NCI-H1417 treated with DMSO at 0.1 percent for 48 hours (cell line): ENCODE measurements at regions not wholly inside any gene's neighbourhood (a gene's known extent, or its start where the extent isn't known, plus 50 kb on each side); places are given as distances from the start of the nearest gene placed in this dataset.
"Not testable (repeated sequence)": the region's sequence is repeated elsewhere in the genome, so short reads cannot be mapped to it uniquely, and the experiment has no call there.

ENCODE experiments used
- DNase-seq: peaks from one replicate; lab custom pipeline; 2025; lab: John Stamatoyannopoulos, UW

DNA sequence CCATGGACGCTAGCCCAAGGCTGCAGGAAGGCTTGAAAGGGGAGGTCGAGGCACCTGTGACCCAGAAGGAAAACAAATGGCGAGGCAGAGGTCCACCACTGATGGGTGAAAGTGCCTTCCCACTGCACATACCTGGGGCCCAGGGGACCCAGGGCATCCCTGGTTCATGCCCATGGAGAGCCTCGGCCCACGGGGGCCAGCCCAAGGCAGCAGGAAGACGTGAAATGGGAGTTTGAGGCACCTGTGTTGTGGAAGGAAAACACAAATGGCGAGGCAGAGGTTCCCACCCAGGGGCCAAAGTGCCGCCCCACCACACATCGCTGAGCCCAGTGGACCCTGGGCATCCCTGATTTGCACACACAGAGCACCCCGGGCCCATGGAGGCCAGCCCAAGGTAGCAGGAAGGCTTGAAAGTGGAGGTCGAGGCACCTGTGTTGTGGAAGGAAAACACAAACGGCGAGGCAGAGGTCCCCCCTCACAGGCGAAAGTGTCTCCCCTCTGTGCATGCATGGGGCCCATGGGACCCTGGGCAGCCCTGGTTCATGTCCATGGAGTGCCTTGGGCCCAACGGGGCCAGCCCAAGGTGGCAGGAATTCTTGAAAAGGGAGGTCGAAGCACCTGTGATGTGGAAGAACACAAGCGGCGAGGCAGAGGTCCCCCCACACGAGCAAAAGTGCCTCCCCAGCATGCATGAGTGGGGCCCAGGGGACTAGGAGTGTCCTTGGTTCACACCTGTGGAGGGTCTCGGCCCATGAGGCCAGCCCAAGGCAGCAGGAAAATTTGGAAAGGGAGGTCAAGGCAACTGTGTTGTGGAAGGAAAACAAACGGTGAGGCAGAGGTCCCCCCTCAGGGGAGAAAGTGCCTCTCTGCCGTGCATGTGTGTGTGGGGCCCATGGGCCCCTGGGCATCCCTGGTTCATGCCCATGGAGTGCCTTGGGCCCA lies 383.3 kb downstream of the ALG10 start:
- DNase-seq, result no peak

DNA sequence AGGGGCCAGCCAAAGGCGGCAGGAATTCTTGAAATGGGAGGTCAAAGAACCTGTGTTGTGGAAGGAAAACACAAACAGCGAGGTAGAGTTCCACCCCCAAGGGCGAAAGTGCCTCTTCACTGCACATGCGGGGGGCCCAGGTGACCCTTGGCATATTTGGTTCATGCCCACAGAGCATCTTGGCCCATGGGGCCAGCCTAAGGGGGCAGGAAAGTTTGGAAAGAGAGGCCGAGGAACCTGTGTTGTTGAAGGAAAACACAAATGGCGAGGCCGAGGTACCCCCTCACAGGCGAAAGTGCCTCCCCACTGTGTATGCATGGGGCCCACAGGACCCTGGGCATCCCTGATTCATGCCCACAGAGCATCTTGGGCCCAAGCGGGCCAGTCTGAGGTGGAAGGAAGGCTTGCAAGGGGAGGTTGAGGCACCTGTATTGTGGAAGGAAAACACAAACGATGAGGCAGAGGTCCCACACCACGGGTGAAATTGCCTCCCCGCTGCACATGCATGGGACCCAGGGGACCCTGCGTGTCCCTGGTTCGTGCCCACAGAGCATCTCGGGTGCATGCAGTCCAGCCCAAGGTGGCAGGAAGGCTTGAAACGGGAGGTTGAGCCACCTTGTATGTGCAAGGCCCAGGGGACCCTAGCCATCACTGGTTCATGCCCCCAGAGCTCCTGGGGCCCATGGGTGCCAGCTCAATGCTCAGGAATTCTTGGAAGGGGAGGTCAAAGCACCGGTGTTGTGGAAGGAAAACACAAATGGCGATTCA lies 384.1 kb downstream of the ALG10 start:
- no peak for DNase-seq

DNA sequence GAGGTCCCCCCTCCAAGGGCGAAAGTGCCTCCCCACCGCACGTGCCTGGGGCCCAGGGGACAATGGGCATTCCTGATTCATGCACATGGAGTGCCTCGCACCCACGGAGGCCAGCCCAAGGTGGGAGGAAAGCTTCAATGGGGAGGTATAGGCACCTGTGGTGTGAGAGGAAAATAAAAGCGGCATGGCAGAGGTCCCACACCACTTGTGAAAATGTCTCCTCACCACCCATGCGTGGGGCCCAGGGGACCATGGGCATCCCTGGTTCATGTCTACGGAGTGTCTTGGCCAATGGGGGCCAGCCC lies 384.7 kb downstream of the ALG10 start:
- DNase-seq, result no peak

DNA sequence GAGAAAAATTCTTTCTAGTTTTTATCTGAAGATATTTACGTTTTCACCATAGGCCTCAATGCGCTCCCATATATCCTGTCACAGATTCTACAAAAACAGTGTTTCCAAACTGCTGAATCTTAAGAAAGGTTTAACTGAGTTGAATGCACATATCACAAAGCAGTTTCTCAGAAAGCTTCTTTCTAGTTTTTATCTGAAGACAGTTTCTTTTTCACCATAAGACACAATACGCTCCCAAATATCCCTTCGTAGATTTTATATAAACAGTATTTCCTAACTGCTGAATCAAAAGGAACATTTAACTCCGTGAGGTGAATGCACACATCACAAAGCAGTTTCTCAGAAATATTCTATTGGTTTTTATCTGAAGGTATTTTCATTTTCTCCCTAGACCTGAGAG lies 385.5 kb downstream of the ALG10 start:
- DNase-seq, result no peak

DNA sequence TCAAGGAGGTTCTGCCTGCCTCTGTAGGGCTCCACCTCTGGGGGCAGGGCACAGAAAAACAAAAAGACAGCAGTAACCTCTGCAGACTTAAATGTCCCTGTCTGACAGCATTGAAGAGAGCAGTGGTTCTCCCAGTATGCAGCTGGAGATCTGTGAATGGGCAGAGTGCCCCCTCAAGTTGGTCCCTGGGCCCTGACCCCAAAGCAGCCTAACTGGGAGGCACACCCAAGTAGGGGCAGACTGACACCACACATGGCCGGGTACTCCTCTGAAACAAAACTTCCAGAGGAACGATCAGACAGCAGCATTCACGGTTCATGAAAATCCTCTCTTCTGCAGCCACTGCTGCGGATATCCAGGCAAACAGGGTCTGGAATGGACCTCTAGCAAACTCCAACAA lies 409.2 kb downstream of the ALG10 start:
- not testable (repeated sequence) for DNase-seq
